HG03457 (cell line): ENCODE measurements at regions not wholly inside any gene's neighbourhood (a gene's known extent, or its start where the extent isn't known, plus 50 kb on each side); places are given as distances from the start of the nearest gene placed in this dataset.
"Not testable (repeated sequence)": the region's sequence is repeated elsewhere in the genome, so short reads cannot be mapped to it uniquely, and the experiment has no call there.

Experiments used
- ATAC-seq: cut with Tn5 transposase; IDR thresholded peaks from one replicate; pipeline ENCODE4 v1.9.1; 2021; ENCODE audit warnings: moderate number of reproducible peaks; ENCODE audit not compliant: unreplicated experiment

DNA sequence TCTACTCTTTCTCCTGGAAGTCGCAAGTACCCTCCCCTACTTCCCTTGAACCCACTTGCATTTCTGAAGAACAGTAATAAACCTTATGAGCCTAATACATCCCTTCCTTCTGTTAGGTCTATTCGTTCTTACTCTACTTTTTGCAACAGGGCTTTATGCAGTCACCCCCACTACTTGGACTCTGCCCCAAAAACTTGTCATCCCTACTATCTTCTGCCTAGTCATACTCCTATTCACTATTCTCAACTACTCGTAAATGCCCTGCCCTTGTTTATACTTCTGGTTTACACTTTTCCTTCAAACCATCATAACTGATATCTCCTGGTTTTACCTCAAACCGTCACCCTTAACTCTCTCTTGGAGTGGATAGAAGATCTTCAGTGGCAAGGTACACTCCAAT lies 55.2 kb upstream of the SLIT2 start:
- no peak for ATAC-seq

DNA sequence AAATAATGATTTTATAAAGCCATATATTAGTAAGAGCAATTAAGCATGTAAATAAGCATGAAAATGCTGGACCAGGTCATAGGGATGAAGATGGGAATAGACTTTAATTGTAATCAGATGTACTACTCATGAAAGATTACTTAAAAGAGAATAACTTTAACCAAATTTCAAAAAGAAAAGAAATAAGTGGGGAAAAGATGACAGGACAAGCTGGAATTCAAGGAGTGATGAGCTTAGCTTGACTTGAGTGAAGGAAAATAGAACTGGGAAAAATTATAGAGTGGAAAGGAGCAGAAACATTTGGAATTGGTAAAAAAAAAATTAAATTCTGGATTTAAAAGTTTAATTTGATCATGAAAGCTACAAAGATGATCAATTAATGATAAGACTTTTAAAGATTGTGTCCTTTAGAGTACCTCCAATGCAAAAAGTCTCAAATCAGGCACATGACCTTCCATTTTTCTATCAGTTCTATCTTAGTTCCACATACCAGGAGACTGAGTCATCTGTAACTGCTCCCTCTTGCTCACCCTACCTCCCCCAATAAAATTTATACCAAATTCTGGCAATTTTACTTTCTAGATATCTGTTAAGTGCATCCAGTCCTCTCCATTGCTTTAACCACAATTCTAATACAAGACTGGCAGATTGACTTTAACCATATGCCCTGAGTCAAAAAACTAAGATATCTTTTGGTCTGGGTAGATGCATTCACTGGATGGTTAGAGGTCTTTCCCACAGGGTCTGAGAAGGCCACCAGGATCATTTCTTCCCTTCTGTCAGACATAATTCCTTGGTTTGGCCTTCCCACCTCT lies 56.4 kb upstream of the SLIT2 start:
- no peak for ATAC-seq

DNA sequence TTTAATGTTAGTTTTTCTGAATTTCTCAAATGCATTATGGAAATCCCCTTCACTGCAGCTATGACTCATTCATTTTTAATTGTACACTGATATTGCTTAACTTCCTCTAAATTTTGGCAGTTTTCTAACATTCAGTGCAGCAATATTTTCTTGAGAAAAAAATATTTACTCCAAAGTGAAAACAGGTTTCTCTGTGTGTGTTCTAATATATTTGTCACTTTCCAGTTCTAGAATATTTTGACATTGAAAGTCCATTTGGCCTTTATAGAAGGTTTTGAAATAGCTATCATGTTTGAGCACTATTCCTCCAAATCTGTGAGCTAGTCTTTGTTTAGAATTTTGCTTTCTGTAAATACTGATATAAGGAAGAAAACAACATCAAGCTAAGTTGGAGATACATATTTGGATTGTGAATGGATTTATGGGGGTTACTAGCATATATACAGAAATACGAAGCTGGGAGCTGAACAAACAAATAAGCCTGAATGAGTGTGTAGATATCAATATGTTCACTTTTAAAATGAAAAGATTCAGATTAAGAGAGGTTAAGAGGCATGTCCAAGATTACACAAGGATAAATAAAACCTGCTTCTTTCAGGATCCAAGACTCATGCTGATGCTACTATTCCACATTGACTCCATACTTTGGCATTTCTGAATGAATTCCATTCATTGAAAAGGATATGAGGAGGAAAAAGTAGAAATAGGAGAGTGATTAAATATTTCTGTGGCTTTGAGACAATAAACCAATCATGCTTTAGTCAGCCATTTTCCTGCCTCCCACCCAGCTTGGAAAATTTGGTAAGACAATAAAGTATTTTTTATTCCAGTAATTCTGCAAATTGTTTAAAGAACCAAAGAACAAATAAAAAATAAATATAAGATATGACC lies 57.3 kb upstream of the SLIT2 start:
- no peak for ATAC-seq

DNA sequence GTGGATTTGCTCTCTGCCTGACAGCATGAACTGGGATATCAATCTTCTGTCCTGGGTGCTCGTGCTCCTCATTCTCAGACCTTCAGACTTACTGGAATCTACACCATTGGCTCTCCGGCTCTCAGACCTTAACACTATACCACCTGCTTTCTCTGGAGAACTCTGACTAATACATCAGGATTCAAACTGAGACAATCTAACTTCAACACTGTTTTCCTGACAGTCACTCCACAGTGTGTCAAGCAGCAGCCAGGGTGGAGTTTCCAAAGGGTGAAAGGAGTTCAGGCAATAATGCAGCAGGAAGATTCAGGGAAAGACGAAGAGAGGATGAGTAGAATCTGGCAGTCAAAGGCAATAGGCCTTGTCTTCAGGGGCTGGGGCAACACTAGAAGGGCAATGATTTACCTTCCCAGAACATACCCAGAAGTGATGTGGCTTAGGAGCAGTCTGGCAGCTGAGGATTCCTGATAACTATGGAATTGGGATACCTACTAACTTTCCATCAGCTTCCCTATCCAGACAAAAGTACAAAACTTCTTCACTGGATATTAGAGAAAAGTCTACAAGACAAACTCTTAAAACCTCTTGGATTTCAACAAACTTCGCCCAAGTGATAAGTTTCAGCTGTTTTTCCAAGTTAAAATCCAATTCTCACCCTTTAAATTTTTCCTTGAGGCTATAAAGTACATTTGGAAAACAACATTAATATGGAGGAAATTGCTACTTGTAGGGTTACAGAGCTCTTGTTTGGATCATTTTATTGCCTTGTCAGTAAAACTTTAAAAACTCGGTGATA lies 58.4 kb upstream of the SLIT2 start:
- no peak for ATAC-seq

DNA sequence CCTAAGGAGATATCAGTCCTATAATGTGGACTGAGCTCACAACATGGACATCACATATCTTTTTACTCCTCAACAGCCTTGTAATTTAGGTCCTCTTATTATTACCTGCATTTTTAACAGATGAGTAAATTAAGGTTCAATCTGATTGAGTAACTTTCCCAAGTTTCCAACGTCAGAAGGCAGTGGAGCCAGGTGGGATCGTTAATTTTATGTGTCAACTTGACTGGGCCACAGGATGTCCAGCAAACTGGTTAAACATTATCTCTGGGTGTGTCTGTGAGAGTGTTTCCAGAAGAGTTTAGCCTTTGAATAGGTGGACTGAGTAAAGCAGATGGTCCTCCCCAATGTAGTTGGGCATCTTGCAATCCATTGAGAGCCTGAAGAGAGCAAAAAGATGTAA lies 59.0 kb upstream of the SLIT2 start:
- ATAC-seq = no peak

DNA sequence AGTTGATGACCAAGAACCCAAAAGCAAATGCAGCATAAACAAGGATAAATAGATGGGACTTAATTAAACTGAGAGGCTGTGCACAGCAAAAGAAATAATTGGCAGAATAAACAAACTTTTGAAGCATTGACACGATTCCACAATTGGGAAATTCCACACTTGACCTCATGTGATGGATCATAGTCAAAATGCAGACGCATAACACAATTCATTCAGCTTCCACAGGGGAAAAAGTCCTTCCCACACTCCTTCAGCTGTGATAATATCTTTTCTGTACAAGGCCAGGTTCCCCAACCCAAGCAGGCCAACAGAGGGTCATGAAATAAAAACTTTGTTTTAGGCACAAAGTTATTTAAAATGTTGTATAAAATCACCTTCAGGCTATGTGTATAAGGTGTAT lies 66.6 kb upstream of the SLIT2 start:
- no peak for ATAC-seq

DNA sequence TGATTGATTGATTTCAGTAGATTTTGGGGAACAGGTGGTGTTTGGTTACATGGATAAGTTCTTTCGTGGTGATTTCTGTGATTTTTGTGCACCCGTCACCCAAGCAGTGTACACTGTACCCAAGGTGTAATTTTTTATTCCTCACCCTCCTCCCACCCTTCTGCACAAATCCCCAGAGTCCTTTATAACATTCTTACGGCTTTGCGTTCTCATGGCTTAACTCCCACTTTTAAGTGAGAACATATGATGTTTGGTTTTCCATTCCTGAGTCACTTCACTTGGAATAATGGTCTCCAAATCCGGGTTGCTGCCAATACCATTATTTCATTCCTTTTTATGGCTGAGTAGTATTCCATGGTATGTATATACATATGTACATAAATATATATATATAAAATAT lies 68.6 kb upstream of the SLIT2 start:
- not testable (repeated sequence) for ATAC-seq

DNA sequence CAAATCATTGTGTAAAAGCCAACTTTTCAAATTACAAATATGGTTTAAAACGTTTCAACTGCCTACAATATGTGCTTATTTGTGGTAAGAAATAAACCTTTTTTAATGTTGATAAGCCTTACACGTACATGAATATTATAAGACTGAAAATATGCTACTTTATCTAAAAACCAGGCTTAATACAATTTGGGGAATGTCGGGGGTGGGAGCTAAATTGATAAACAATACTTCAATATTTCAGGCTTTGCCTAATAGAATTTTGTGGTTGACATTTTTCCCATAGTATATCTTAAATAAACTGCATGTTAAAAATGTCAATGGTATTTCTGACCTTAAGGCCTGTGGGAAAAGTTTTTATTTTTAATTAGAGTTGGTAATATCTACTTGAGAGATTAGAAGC lies 69.8 kb upstream of the SLIT2 start:
- ATAC-seq = no peak

DNA sequence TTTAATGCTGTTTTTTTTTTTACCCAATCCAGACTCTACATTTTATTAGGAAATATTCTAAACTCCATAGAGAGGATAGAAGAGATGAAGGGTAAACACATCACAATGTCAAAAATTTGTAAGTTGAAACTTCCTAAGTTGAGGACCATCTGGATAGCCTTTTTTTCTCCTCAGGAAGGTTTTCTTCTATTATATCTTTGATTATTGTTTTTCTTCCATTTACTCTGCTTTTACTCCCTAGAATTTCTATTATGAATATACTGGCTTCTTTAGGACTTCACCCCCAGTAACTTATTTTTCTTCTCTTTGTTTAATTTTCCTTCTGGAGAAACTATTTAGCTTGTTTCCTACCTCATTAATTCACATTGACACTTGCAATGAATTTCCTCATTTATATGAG lies 71.2 kb upstream of the SLIT2 start:
- ATAC-seq = no peak

DNA sequence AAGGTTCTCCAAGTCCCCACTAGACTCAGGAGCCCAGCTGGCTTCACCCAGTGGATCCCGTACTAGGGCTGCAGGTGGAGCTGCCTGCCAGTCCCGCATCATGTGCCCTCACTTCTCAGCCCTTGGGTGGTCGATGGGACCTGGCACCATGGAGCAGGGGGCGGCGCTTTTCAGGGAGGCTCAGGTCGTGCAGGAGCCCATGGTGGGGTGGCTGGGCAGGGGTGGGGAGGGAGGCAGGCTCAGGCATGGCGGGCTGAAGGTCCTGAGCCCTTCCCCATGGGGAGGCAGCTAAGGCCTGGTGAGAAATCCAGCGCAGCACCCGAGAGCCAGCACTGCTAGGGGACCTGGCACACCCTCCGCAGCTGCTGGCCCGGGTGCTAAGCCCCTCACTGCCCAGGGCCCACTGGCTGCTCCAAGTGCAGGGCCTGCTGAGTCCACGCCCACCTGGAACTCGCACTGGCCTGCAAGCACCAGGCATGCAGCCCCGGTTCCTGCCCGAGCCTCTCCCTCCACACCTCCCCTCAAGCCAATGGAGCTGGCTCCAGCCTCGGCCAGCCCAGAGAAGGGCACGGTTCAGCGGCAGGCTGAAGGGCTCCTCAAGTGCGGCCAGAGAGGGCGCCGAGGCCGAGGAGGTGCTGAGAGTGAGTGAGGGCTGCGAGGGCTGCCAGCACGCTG lies 72.7 kb upstream of the SLIT2 start:
- ATAC-seq = no peak

DNA sequence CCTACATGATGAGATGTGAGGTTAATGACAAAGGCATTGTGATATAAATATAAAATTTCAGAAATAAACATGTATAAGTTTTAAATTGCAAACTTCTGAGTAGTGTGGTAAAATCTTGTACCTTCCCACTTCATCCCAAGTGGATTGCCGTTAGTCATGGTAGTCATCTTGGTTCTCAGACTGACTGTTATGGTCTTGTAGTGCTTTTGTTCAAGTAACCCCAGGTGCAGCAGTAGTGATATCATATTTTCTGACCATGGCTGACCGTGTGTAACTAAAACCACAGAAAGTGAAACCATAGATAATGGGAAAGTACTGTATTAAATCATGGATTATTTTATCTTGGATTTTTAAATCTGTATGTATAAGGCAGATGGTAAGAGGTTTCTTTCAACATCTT lies 74.8 kb upstream of the SLIT2 start:
- ATAC-seq = no peak

DNA sequence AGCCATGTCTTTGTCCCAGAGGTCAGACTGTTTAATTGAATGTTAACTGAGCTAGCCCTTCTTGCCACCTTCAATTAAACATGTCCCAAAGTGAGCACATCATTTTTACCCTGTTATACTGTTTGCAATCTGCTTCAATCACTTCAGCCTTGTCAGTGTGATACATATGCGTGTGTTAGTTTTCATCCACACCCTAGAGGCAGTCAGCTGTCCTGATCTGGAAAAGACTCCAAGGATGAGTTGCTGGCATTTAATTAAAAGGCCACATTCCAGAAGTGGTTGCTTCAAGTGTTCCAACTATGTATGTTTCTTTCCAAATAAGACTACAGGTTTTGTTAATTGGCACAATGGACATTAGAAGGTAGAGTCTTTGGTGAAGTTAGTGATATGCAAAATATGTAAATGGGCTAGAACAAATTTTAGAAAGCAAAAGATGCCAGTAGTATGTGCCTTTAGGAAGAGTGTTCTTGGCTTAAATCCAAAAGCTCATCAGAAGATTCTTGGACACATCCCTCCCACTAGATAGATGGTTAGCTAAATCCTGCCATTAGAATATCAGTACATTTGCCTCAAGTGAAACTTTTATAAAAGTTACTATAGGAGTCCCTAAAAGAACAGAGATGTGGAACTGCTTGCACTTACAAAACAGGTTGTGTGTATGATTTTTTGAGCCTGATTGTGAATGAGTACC lies 79.5 kb upstream of the SLIT2 start:
- no peak for ATAC-seq

DNA sequence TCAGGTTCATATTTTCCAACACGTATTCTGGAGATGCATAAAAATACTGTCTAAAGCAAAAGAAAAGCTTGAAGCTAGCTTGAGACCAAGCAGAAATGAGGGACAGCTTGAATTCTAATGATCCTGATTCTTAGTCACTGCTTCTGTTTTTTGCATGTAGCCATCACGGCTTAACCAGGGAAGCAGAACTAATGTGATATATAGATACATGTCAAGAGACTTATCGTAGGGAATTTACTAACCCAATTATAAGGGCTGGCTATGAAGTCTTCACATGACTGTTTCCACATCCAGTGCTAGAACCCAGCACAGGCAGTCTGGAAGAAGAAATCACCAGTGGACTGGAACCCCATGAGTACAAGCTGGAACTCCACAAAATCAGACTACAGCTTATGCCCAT lies 85.2 kb upstream of the SLIT2 start:
- no peak for ATAC-seq

DNA sequence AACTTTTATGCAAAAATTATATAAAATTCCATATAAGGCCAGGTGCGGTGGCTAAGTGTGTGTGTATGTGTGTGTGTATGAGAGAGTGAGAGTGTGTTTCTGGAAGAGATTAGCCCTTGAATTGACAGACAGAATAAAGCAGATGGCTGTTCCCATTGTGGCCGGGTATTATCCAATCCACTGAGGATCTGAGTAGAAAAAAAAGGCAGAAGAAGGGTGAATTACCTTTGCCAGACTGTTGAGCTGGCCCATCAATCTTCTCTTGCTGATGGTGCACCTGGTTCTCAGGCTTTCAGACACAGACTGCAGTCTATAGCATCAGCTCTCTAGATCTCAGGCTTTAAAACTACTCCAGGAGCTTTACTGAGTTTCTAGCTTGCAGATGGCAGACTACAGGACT lies 92.2 kb upstream of the SLIT2 start:
- ATAC-seq = no peak

DNA sequence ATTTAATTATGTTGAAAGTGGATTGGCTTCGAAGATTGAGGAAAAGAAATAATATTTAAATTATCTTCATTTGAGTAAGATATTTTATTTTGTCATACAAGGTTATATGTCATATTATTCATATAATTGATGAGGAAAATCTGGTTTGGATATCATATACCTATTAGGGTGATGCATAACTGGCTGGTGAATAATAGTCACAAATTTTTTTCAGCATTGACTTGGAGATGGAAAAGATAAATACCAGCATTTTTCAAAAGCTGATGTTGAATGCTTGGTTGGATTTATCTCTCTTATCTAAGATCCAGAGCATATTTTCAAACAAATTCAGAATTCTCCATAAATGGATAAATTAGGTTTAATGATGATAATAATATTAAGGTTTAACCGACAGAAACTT lies 93.5 kb upstream of the SLIT2 start:
- no peak for ATAC-seq

DNA sequence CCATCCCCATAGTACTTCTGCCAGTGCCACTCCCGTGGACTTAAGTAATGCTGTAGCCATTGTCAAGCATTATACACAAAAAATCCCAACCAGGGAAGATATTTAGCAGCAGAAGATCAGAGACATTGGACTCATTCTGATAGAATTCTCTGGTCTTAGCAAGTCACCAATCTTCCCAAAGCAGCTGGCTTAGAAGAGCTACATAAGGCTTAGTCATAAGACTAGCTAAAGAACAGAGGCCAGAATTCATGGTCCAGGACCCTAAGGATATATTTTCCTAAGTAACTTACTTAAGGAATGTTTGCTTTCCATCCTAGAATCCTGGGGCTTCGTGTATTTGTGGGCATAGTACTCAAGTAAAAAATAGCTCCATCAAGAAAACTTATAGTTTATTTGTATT lies 100.3 kb upstream of the SLIT2 start:
- no peak for ATAC-seq

DNA sequence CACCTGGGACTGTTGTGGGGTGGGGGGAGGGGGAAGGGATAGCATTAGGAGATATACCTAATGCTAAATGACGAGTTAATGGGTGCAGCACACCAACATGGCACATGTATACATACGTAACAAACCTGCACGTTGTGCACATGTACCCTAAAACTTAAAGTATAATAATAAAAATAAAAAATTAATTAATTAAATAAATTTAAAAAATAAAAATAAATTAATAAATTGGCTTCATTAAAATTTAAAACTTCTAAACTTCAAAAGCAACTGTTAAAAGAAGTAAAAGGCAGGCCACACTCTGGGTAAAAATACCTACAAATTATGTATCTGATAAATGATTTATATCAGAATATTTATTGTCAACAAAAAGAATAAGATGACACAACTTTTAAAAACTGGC lies 102.6 kb upstream of the SLIT2 start:
- ATAC-seq = not testable (repeated sequence)

DNA sequence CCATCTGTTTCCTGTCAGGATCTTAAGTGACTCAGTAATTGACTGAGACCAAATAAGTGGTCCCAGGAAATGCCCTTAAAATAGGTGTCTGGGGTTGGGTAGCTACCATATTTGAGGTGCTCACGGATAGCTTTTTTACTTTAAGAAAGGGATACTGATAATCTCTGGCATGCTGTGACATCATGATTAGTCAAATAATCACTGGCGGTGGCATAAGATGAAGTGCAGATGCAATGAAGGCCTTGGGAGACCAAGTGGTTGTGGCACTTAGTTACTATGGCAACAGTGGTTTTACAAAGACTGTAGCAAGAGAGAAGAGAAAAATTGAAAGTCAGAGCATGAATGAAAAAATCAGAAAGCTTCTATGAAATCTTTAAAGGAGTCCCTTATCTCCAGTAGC lies 114.5 kb upstream of the SLIT2 start:
- no peak for ATAC-seq

DNA sequence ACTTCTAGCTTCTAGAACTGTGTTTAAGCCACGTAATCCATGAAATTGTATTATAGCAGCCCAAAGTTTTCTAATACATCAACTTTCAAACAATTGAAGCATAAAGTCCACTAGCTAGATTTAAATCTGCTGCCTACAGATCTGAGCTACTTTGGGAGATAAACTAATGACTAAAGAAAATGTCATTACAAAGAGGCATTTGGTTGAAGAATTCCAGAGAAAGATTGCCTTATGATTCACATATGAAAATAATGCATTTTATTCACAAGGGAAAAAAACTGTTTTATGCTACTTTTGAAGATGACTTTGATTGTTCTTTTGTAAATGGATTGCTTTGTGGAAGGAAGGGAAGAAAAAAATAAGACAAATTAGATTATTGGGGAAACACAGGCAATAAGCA lies 124.1 kb upstream of the SLIT2 start:
- ATAC-seq = no peak

DNA sequence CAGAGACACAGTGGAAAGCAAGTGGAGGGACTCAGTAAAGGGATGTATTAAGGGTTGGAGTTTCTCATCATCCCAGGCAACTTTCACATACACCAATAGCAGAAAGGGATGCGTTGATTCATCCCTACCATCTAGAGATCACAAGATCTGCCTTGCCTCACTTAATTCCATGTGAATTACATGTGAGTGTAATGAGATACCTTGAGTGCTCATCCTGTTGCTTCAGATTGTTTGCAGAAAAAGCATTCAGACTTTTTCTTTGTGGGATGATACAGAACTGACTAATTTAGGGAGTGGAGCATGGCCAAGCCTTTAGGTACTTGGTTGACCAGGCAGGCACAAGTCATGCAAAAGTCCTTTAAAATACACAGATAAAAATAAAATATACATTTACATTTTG lies 124.8 kb upstream of the SLIT2 start:
- no peak for ATAC-seq
